Mesothelial cell of epicardium (in vitro differentiated cells): ENCODE measurements at regions not wholly inside any gene's neighbourhood (a gene's known extent, or its start where the extent isn't known, plus 50 kb on each side); places are given as distances from the start of the nearest gene placed in this dataset.
"Not testable (repeated sequence)": the region's sequence is repeated elsewhere in the genome, so short reads cannot be mapped to it uniquely, and the experiment has no call there.

Experiments
- DNase-seq, 2 experiments: peaks; one replicate each; pipeline ENCODE4 v3.0.0; 2021; ENCODE audit warnings: low spot score in 2 of 2; ENCODE audit not compliant: unreplicated experiment in 2 of 2
- H3K27ac Mint-ChIP-seq: 2 replicates; pipeline ENCODE4 v1.8.0; 2021; ENCODE audit warnings: mixed read lengths
- H3K27me3 Mint-ChIP-seq: 2 replicates; pipeline ENCODE4 v1.8.0; 2021; ENCODE audit warnings: low read depth, mixed read lengths
- H3K36me3 Mint-ChIP-seq: 2 replicates; pipeline ENCODE4 v1.8.0; 2021; ENCODE audit warnings: mixed read lengths
- H3K4me1 Mint-ChIP-seq: 2 replicates; pipeline ENCODE4 v1.8.0; 2021; ENCODE audit warnings: mixed read lengths
- H3K4me3 Mint-ChIP-seq: 2 replicates; pipeline ENCODE4 v1.8.0; 2021; ENCODE audit warnings: mild to moderate bottlenecking, moderate library complexity, mixed read lengths
- H3K9me3 Mint-ChIP-seq: 2 replicates; pipeline ENCODE4 v1.8.0; 2021; ENCODE audit warnings: mixed read lengths
- TF ChIP-seq, protein P1 (sequence below): fragments of 200-600 bp; sonication (generic); IDR thresholded peaks from one replicate; pipeline ENCODE4 v1.5.0; 2021; ENCODE audit warnings: antibody characterized with exemption; ENCODE audit not compliant: unreplicated experiment

GRCh38 chr22:48919851-48920589 is 907.7 kb downstream of the BRD1 start:
- DNase-seq, result no peak
- Mint-ChIP-seq H3K4me3 (no peak overlapping the region), H3K27ac (no peak overlapping the region), H3K4me1 (no peaks in the 10 kb centered on the region), H3K36me3 (no peaks in the 10 kb centered on the region), H3K27me3 (peaks cover 15% of the 10 kb centered on the region), H3K9me3 (peaks cover 10% of the 10 kb centered on the region)
- TF ChIP-seq, protein P1, sequence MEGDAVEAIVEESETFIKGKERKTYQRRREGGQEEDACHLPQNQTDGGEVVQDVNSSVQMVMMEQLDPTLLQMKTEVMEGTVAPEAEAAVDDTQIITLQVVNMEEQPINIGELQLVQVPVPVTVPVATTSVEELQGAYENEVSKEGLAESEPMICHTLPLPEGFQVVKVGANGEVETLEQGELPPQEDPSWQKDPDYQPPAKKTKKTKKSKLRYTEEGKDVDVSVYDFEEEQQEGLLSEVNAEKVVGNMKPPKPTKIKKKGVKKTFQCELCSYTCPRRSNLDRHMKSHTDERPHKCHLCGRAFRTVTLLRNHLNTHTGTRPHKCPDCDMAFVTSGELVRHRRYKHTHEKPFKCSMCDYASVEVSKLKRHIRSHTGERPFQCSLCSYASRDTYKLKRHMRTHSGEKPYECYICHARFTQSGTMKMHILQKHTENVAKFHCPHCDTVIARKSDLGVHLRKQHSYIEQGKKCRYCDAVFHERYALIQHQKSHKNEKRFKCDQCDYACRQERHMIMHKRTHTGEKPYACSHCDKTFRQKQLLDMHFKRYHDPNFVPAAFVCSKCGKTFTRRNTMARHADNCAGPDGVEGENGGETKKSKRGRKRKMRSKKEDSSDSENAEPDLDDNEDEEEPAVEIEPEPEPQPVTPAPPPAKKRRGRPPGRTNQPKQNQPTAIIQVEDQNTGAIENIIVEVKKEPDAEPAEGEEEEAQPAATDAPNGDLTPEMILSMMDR, result no peak

DNA sequence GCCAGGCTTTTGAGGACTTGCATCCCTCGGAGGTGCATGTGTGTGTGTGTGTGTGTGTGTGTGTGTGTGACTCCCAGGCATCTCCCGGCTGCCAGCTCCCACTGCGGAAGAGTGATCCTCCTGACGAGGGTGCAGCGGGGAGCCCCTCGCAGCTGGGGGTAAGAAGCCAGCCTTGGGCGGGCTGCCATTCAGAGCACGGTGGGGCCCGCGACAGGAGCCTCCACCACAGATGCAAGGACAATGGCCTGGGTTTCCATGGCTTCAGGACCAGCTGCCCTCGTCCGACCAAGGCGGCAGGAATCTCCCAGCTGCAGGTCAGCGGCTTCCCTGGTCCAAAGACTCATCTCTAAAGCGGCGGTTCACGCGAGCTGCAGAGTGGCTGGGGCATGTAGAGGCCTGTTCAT is 908.5 kb downstream of the BRD1 start:
- peaks cover 19% of the 10 kb centered on the region for H3K27me3 Mint-ChIP-seq
- H3K9me3 Mint-ChIP-seq, result peaks cover 13% of the 10 kb centered on the region
- H3K27ac Mint-ChIP-seq, result no peak overlapping the region
- H3K4me3 Mint-ChIP-seq, result no peak overlapping the region
- no peak for DNase-seq
- no peaks in the 10 kb centered on the region for H3K4me1 Mint-ChIP-seq
- TF ChIP-seq, protein P1, result no peak
- H3K36me3 Mint-ChIP-seq, result no peaks in the 10 kb centered on the region

DNA sequence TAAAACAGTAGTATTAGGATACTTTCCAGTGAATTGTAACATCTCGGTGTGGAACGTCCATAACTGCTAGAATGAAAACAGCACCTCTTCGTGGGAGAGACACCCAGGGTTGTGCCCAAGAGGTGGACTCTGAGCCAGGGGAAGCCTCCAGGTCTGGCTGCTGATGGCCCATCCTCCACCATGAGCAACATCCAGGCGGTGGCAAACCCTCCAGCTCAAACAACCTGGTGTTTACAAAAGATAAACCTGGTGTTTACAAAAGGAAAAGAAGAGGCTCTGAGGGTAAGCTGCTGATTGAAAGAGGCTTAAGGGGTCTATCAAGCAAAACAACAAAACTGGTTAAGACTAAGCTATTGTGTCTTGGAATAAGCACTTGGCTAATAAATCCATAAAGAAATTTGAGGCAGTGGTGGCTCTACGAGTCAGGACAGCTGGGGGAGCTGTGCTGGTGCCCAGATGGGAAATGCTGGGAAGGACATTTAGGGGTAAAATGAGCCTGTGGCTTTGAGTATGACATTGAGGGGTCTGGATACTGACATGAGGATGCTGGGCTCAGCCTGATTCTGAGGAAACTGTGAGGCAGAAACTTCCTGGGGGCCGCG is 909.0 kb downstream of the BRD1 start:
- Mint-ChIP-seq H3K27ac (no peak overlapping the region), H3K9me3 (peaks cover 13% of the 10 kb centered on the region), H3K27me3 (peaks cover 20% of the 10 kb centered on the region), H3K36me3 (no peaks in the 10 kb centered on the region), H3K4me3 (no peak overlapping the region), H3K4me1 (no peaks in the 10 kb centered on the region)
- DNase-seq, result peak in 1 of 2 experiments; percentile 13
- TF ChIP-seq, protein P1, result no peak

DNA sequence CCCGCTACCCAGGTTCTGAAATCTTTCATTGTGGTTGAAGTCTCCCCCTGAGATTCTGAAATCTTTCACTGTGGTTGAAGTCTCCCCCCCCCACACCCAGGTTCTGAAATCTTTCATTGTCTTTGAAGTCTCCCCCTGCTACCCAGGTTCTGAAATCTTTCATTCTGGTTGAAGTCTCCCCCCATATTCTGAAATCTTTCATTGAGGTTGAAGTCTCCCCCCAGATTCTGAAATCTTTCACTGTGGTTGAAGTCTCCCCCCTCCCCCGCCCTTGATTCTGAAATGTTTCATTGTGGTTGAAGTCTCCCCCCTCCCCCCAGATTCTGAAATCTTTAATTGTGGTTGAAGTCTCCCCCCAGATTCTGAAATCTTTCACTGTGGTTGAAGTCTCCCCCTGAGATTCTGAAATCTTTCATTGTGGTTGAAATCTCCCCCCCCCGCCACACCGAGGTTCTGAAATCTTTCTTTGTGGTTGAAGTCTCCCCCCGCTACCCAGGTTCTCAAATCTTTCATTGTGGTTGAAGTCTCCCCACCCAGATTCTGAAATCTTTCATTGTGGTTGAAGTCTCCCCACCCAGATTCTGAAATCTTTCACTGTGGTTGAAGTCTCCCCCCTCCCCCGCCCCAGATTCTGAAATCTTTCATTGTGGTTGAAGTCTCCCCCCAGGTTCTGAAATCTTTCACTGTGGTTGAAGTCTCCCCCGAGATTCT is 915.2 kb downstream of the BRD1 start:
- not testable (repeated sequence) for H3K4me3 Mint-ChIP-seq, H3K27ac Mint-ChIP-seq, H3K4me1 Mint-ChIP-seq, H3K36me3 Mint-ChIP-seq, DNase-seq
- Mint-ChIP-seq H3K27me3 (peaks cover 31% of the 10 kb centered on the region), H3K9me3 (peaks cover 13% of the 10 kb centered on the region)

DNA sequence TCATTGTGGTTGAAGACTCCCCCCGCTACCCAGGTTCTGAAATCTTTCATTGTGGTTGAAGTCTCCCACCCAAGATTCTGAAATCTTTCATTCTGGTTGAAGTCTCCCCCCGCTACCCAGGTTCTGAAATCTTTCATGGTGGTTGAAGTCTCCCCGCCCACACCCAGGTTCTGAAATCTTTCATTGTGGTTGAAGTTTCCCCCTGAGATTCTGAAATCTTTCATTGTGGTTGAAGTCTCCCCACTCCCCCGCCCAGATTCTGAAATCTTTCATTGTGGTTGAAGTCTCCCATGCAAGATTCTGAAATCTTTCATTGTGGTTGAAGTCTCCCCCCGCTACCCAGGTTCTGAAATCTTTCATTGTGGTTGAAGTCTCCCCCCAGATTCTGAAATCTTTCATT is 916.0 kb downstream of the BRD1 start:
- not testable (repeated sequence) for H3K4me3 Mint-ChIP-seq, DNase-seq, H3K4me1 Mint-ChIP-seq, H3K27ac Mint-ChIP-seq, H3K36me3 Mint-ChIP-seq, H3K9me3 Mint-ChIP-seq
- peaks cover 36% of the 10 kb centered on the region for H3K27me3 Mint-ChIP-seq

GRCh38 chr22:48911067-48911466 is 916.6 kb downstream of the BRD1 start:
- DNase-seq, H3K4me3 Mint-ChIP-seq, H3K27ac Mint-ChIP-seq, H3K4me1 Mint-ChIP-seq, H3K9me3 Mint-ChIP-seq, H3K36me3 Mint-ChIP-seq: not testable (repeated sequence)
- peaks cover 37% of the 10 kb centered on the region for H3K27me3 Mint-ChIP-seq

DNA sequence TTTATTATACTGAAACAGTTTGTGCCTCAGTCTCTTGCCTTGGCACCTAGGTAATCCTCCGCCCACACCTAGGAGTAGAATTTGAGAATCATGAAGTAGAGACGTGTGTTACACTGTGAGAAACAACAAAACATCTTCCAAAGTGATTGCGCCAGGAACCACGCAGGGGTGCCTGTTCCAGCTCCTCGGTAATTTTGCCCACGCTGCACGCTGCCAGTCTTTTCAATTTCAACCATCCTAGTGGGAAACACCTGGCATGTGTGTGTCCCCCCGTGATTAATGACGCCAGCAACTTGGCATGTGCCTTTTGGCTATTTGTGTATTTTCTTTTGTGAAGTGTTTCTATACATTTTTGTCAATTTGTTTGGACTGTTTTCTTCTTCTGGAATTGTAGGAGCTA is 919.1 kb downstream of the BRD1 start:
- peaks cover 34% of the 10 kb centered on the region for H3K27me3 Mint-ChIP-seq
- H3K9me3 Mint-ChIP-seq, result no peaks in the 10 kb centered on the region
- H3K4me1 Mint-ChIP-seq, result no peaks in the 10 kb centered on the region
- H3K4me3 Mint-ChIP-seq, result no peak overlapping the region
- TF ChIP-seq, protein P1, result no peak
- H3K27ac Mint-ChIP-seq, result no peak overlapping the region
- no peaks in the 10 kb centered on the region for H3K36me3 Mint-ChIP-seq
- DNase-seq, result peak in 1 of 2 experiments; percentile 13
